SK-N-SH (cell line): ENCODE measurements at regions not wholly inside any gene's neighbourhood (a gene's known extent, or its start where the extent isn't known, plus 50 kb on each side); places are given as distances from the start of the nearest gene placed in this dataset.
A peak's percentile ranks its signal among the peaks of the same experiment; 100 is the strongest.

Experiments
- CTCF ChIA-PET: fragments of 300-600, 350-600 bp; formaldehyde crosslinking; extraction: SDS; loops from one replicate; lab custom pipeline; 2021; lab: Yijun Ruan, JAX
- POLR2A ChIA-PET: fragments of 350-600 bp; sonication (Branson Sonifier 250); formaldehyde crosslinking; extraction: SDS; loops from one replicate; lab custom pipeline; 2020; ENCODE audit warnings: antibody characterized with exemption, inconsistent platforms; lab: Yijun Ruan, JAX
- DNase-seq: peaks from one replicate; pipeline ENCODE4 v3.0.0; 2012
- H2AFZ ChIP-seq: fragments of 200-600 bp; sonication (generic); 2 replicates; pipeline ENCODE4 v1.8.1; 2016; ENCODE audit warnings: antibody characterized with exemption, mild to moderate bottlenecking, low read depth
- H3F3A ChIP-seq: fragments of 200-600 bp; sonication (generic); replicated peaks from 2 replicates; pipeline ENCODE3; 2016; ENCODE audit warnings: antibody characterized with exemption, mild to moderate bottlenecking; ENCODE audit not compliant: insufficient read depth
- H3K27ac ChIP-seq, 2 experiments: fragments of 200-500 bp in 1 of 2; fragments of 200-600 bp in 1 of 2; sonication (Bioruptor generic) in 1 of 2; sonication (generic), shearing (Covaris generic) in 1 of 2; 2 replicates each; pipeline versions ENCODE4 v1.5.1 to v1.6.1; 2014 to 2016; ENCODE audit warnings: low read depth in 2 of 2, inconsistent platforms in 1 of 2, low read length in 1 of 2, mild to moderate bottlenecking in 1 of 2, mixed read lengths in 1 of 2
- H3K27me3 ChIP-seq: fragments of 200-600 bp; sonication (generic), shearing (Covaris generic); 2 replicates; pipeline ENCODE4 v1.6.1; 2016; ENCODE audit warnings: mixed run types; ENCODE audit not compliant: insufficient read depth
- H3K36me3 ChIP-seq, 2 experiments: fragments of 200-500 bp in 1 of 2; fragments of 200-600 bp in 1 of 2; sonication (Bioruptor generic) in 1 of 2; sonication (generic) in 1 of 2; replicated peaks in 1 of 2; 2 replicates each; pipeline versions ENCODE3 to v1.5.1; 2014 to 2016; ENCODE audit warnings: low read length in 1 of 2, mild to moderate bottlenecking in 1 of 2; ENCODE audit not compliant: insufficient read depth in 2 of 2, control insufficient read depth in 1 of 2
- H3K4me1 ChIP-seq, 2 experiments: fragments of 200-500 bp in 1 of 2; fragments of 200-600 bp in 1 of 2; sonication (Bioruptor generic) in 1 of 2; sonication (generic), shearing (Covaris generic) in 1 of 2; 2 replicates each; pipeline versions ENCODE4 v1.5.1 to v1.6.1; 2014 to 2016; ENCODE audit warnings: low read depth in 1 of 2, low read length in 1 of 2, mixed run types in 1 of 2; ENCODE audit not compliant: insufficient read depth in 2 of 2, control insufficient read depth in 1 of 2
- H3K4me2 ChIP-seq: fragments of 200-600 bp; sonication (generic), shearing (Covaris generic); 2 replicates; pipeline ENCODE4 v1.6.1; 2017; ENCODE audit warnings: mixed run types
- H3K4me3 ChIP-seq, 2 experiments: fragments of 200-500 bp in 1 of 2; fragments of 200-600 bp in 1 of 2; sonication (Bioruptor generic) in 1 of 2; sonication (generic), shearing (Covaris generic) in 1 of 2; 2 replicates each; pipeline versions ENCODE4 v1.5.1 to v1.8.1; 2014 to 2016; ENCODE audit warnings: low read depth in 2 of 2, inconsistent platforms in 1 of 2, low read length in 1 of 2, mild to moderate bottlenecking in 1 of 2, mixed read lengths in 1 of 2, moderate library complexity in 1 of 2
- H3K79me2 ChIP-seq: fragments of 200-600 bp; sonication (generic); 2 replicates; pipeline ENCODE4 v1.8.1; 2017; ENCODE audit warnings: mild to moderate bottlenecking; ENCODE audit not compliant: insufficient read depth
- H3K9ac ChIP-seq: fragments of 200-600 bp; sonication (generic); 2 replicates; pipeline ENCODE4 v1.6.1; 2017; ENCODE audit warnings: mixed run types
- H3K9me2 ChIP-seq: fragments of 200-600 bp; sonication (generic); 2 replicates; pipeline ENCODE4 v1.6.1; 2017; ENCODE audit warnings: mixed run types
- H3K9me3 ChIP-seq: fragments of 200-600 bp; sonication (generic); 2 replicates; pipeline ENCODE4 v1.6.1; 2017; ENCODE audit warnings: mixed run types, mild to moderate bottlenecking, moderate library complexity
- H4K20me1 ChIP-seq: fragments of 200-600 bp; sonication (generic); 2 replicates; pipeline ENCODE4 v1.6.1; 2017; ENCODE audit warnings: mild to moderate bottlenecking, mixed run types; ENCODE audit not compliant: insufficient read depth
- EP300 ChIP-seq, 2 experiments: IDR thresholded peaks; 2 replicates each; pipeline versions ENCODE4 v1.4.0 to v1.6.1; 2012; ENCODE audit warnings: borderline replicate concordance in 1 of 2, low read depth in 1 of 2, low read length in 1 of 2
- EZH2phosphoT487 ChIP-seq: fragments of 200-600 bp; sonication (generic); IDR thresholded peaks from 2 replicates; pipeline ENCODE4 v1.6.1; 2017; ENCODE audit warnings: low read depth, mixed run types, mild to moderate bottlenecking, antibody characterized with exemption, moderate library complexity, borderline replicate concordance
- FOSL2 ChIP-seq: IDR thresholded peaks from 2 replicates; pipeline ENCODE4 v1.4.0; 2012; ENCODE audit warnings: low read depth, mild to moderate bottlenecking, moderate library complexity, borderline replicate concordance
- FOXJ3 ChIP-seq: sonication (generic); formaldehyde crosslinking; IDR thresholded peaks from 2 replicates; pipeline ENCODE4 v1.5.1; 2020; ENCODE audit warnings: mild to moderate bottlenecking, missing genetic modification reagents
- GABPA ChIP-seq: IDR thresholded peaks from 2 replicates; pipeline ENCODE4 v1.4.0; 2012; ENCODE audit warnings: low read depth, mild to moderate bottlenecking
- GATA2 ChIP-seq: sonication (generic); formaldehyde crosslinking; IDR thresholded peaks from 2 replicates; pipeline ENCODE4 v1.5.0; 2020; ENCODE audit warnings: mild to moderate bottlenecking, missing genetic modification reagents
- JUND ChIP-seq: IDR thresholded peaks from 2 replicates; pipeline ENCODE4 v1.4.0; 2012
- MXI1 ChIP-seq: IDR thresholded peaks from 2 replicates; pipeline ENCODE4 v1.6.1; 2012; ENCODE audit warnings: mild to moderate bottlenecking, low read depth, low read length, improper control_type of control experiment
- NRF1 ChIP-seq: IDR thresholded peaks from 2 replicates; pipeline ENCODE4 v1.6.1; 2012; ENCODE audit warnings: low read depth, mild to moderate bottlenecking, low read length
- PBX3 ChIP-seq: IDR thresholded peaks from 2 replicates; pipeline ENCODE4; 2012
- RAD21 ChIP-seq: IDR thresholded peaks from 2 replicates; pipeline ENCODE4 v1.6.1; 2012; ENCODE audit warnings: mild to moderate bottlenecking, low read length
- RCOR1 ChIP-seq: fragments of 150-350 bp; IDR thresholded peaks from 2 replicates; pipeline ENCODE4 v1.6.1; 2017; ENCODE audit warnings: antibody characterized with exemption, low read length
- RFX5 ChIP-seq: IDR thresholded peaks from 2 replicates; pipeline ENCODE4 v1.6.1; 2012; ENCODE audit warnings: mild to moderate bottlenecking, improper control_type of control experiment, low read length
- RXRA ChIP-seq: IDR thresholded peaks from 2 replicates; pipeline ENCODE4 v1.4.0; 2012; ENCODE audit warnings: low read depth, mild to moderate bottlenecking, borderline replicate concordance
- WGBS: methylation state at CpG from one replicate; pipeline ENCODE4 v1.1.6; 2017; ENCODE audit warnings: low lambda C conversion rate; 5-methylcytosine and 5-hydroxymethylcytosine counted together
- TF ChIP-seq, protein P1 (sequence below): IDR thresholded peaks from 2 replicates; pipeline ENCODE4 v1.4.0; 2012; ENCODE audit warnings: low read depth, borderline replicate concordance
- TF ChIP-seq, protein P2 (sequence below): IDR thresholded peaks from 2 replicates; pipeline ENCODE4 v1.4.0; 2012; ENCODE audit warnings: low read depth, borderline replicate concordance
- TF ChIP-seq, protein P3 (sequence below): fragments of 150-350 bp; IDR thresholded peaks from 2 replicates; pipeline ENCODE4 v1.6.1; 2016; ENCODE audit warnings: mild to moderate bottlenecking, low read depth, low read length
- TF ChIP-seq, protein P4 (sequence below): IDR thresholded peaks from 2 replicates; pipeline ENCODE4 v1.6.1; 2012; ENCODE audit warnings: mild to moderate bottlenecking, low read depth, low read length, moderate library complexity
- TF ChIP-seq, protein P5 (sequence below): fragments of 150-350 bp; IDR thresholded peaks from 2 replicates; pipeline ENCODE4 v1.6.1; 2017; ENCODE audit warnings: antibody characterized with exemption, low read length, low read depth, borderline replicate concordance

DNA sequence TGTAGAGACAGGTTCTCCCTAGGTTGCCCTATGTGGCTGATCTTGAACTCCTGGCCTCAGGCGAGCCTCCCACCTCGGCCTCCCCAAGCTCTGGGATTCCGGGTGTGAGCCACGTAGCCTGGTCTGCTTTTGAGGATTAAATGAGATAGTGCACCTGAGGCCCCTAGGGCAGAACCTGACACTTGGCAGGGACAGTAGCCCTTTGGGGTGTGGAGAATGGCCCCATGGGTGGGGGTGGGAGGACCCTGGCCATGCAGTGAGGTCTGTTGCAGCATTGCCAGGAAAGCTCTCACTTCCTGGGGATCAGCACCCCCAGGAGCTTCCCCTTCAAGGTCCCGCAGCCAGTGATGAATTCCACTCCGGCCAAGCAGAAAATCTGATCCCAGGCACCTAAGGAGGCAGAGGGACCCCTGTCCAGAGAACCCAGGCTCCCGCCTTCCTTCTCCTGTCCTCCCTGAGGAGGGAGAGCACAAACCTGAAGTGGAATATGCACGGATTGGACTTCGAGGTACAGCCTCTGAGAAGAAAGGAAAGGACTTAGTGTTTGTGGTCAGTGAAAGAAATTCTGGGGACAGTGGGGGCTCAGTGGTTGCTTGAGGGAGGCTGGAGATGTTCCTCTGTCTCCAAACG, 73.9 kb upstream of the UNC5A start:
- no peaks in the 10 kb centered on the region for H4K20me1 ChIP-seq
- no peaks in the 10 kb centered on the region; the same call in 1 of the 2 replicates for H3K27me3 ChIP-seq
- no peaks in the 10 kb centered on the region for H3K79me2 ChIP-seq
- no peaks in the 10 kb centered on the region for H3K9me3 ChIP-seq
- no peak overlapping the region for H3K9ac ChIP-seq
- TF ChIP-seq EZH2phosphoT487 (no peak), RXRA (no peak), NRF1 (no peak), RFX5 (no peak), JUND (no peak), MXI1 (no peak), GATA2 (no peak), EP300 (IDR thresholded peaks at IDR 0.05; ENCODE audit: borderline replicate concordance in 1 of 2, low read depth in 1 of 2, low read length in 1 of 2) (no peak), FOSL2 (no peak), RCOR1 (no peak), RAD21 (no peak), PBX3 (no peak), GABPA (no peak), FOXJ3 (CRISPR knock-in tag) (no peak)
- TF ChIP-seq, protein P1, sequence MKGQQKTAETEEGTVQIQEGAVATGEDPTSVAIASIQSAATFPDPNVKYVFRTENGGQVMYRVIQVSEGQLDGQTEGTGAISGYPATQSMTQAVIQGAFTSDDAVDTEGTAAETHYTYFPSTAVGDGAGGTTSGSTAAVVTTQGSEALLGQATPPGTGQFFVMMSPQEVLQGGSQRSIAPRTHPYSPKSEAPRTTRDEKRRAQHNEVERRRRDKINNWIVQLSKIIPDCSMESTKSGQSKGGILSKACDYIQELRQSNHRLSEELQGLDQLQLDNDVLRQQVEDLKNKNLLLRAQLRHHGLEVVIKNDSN = no peak
- TF ChIP-seq, protein P2, sequence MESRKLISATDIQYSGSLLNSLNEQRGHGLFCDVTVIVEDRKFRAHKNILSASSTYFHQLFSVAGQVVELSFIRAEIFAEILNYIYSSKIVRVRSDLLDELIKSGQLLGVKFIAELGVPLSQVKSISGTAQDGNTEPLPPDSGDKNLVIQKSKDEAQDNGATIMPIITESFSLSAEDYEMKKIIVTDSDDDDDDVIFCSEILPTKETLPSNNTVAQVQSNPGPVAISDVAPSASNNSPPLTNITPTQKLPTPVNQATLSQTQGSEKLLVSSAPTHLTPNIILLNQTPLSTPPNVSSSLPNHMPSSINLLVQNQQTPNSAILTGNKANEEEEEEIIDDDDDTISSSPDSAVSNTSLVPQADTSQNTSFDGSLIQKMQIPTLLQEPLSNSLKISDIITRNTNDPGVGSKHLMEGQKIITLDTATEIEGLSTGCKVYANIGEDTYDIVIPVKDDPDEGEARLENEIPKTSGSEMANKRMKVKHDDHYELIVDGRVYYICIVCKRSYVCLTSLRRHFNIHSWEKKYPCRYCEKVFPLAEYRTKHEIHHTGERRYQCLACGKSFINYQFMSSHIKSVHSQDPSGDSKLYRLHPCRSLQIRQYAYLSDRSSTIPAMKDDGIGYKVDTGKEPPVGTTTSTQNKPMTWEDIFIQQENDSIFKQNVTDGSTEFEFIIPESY = no peak
- TF ChIP-seq, protein P3, sequence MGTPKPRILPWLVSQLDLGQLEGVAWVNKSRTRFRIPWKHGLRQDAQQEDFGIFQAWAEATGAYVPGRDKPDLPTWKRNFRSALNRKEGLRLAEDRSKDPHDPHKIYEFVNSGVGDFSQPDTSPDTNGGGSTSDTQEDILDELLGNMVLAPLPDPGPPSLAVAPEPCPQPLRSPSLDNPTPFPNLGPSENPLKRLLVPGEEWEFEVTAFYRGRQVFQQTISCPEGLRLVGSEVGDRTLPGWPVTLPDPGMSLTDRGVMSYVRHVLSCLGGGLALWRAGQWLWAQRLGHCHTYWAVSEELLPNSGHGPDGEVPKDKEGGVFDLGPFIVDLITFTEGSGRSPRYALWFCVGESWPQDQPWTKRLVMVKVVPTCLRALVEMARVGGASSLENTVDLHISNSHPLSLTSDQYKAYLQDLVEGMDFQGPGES = no peak
- TF ChIP-seq, protein P4, sequence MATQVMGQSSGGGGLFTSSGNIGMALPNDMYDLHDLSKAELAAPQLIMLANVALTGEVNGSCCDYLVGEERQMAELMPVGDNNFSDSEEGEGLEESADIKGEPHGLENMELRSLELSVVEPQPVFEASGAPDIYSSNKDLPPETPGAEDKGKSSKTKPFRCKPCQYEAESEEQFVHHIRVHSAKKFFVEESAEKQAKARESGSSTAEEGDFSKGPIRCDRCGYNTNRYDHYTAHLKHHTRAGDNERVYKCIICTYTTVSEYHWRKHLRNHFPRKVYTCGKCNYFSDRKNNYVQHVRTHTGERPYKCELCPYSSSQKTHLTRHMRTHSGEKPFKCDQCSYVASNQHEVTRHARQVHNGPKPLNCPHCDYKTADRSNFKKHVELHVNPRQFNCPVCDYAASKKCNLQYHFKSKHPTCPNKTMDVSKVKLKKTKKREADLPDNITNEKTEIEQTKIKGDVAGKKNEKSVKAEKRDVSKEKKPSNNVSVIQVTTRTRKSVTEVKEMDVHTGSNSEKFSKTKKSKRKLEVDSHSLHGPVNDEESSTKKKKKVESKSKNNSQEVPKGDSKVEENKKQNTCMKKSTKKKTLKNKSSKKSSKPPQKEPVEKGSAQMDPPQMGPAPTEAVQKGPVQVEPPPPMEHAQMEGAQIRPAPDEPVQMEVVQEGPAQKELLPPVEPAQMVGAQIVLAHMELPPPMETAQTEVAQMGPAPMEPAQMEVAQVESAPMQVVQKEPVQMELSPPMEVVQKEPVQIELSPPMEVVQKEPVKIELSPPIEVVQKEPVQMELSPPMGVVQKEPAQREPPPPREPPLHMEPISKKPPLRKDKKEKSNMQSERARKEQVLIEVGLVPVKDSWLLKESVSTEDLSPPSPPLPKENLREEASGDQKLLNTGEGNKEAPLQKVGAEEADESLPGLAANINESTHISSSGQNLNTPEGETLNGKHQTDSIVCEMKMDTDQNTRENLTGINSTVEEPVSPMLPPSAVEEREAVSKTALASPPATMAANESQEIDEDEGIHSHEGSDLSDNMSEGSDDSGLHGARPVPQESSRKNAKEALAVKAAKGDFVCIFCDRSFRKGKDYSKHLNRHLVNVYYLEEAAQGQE = no peak
- TF ChIP-seq, protein P5, sequence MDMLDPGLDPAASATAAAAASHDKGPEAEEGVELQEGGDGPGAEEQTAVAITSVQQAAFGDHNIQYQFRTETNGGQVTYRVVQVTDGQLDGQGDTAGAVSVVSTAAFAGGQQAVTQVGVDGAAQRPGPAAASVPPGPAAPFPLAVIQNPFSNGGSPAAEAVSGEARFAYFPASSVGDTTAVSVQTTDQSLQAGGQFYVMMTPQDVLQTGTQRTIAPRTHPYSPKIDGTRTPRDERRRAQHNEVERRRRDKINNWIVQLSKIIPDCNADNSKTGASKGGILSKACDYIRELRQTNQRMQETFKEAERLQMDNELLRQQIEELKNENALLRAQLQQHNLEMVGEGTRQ = no peak
- ChIA-PET POLR2A (no interaction called here), CTCF (interaction anchor here (1.0 to 4.3 kb wide), 6 partner anchors 11 to 76 kb away, joined by 3 to 24 read pairs (median 5); no protein-coding TSS in a partner anchor)
- H3K27ac ChIP-seq = peak overlapping the region in 1 of 2 experiments; percentile 43; a peak in 2 of 4 replicates
- no peak overlapping the region for H2AFZ ChIP-seq
- H3K36me3 ChIP-seq = no peaks in the 10 kb centered on the region
- H3F3A ChIP-seq = no peaks in the 10 kb centered on the region
- no peaks in the 10 kb centered on the region for H3K9me2 ChIP-seq
- 42% methylated on average over 8 of the region's 10 CpGs for WGBS
- H3K4me2 ChIP-seq = no peak overlapping the region
- peak; percentile 44 for DNase-seq
- no peak overlapping the region for H3K4me3 ChIP-seq
- H3K4me1 ChIP-seq = peaks cover 0 to 49% of the 10 kb centered on the region in 2 experiments; a peak in 2 of 4 replicates
